Smooth muscle cell (in vitro differentiated cells): ENCODE measurements at regions not wholly inside any gene's neighbourhood (a gene's known extent, or its start where the extent isn't known, plus 50 kb on each side); places are given as distances from the start of the nearest gene placed in this dataset. TPM values are rescaled to one million over a fixed set of nuclear protein-coding genes. Genes with fewer than 3 reads are reported as not detected.
A peak's percentile ranks its signal among the peaks of the same experiment; 100 is the strongest.

Experiments used
- DNase-seq: peaks from one replicate; lab custom pipeline; 2025; ENCODE audit not compliant: unreplicated experiment; lab: John Stamatoyannopoulos, UW
- H2AFZ ChIP-seq: fragments of 200-600 bp; sonication (generic); 2 replicates; pipeline ENCODE4 v1.6.0; 2016; ENCODE audit warnings: antibody characterized with exemption, low read depth, mild to moderate bottlenecking
- H3F3A ChIP-seq: fragments of 200-600 bp; sonication (generic); 2 replicates; pipeline ENCODE4 v1.6.0; 2017; ENCODE audit warnings: antibody characterized with exemption, low read depth
- H3K27ac ChIP-seq: fragments of 200-600 bp; sonication (generic); 2 replicates; pipeline ENCODE4 v1.5.1; 2016; ENCODE audit warnings: low read depth, mild to moderate bottlenecking
- H3K27me3 ChIP-seq: fragments of 200-600 bp; sonication (generic); 2 replicates; pipeline ENCODE4 v1.6.1; 2016; ENCODE audit warnings: low read depth, mild to moderate bottlenecking
- H3K36me3 ChIP-seq: fragments of 200-600 bp; sonication (generic); 2 replicates; pipeline ENCODE4 v1.5.1; 2016; ENCODE audit warnings: low read depth
- H3K4me1 ChIP-seq: fragments of 200-600 bp; sonication (generic); 2 replicates; pipeline ENCODE4 v1.5.1; 2016; ENCODE audit warnings: low read depth
- H3K4me2 ChIP-seq: fragments of 200-600 bp; sonication (generic); 2 replicates; pipeline ENCODE4 v1.6.0; 2016; ENCODE audit warnings: mild to moderate bottlenecking
- H3K4me3 ChIP-seq: fragments of 200-600 bp; sonication (generic); 2 replicates; pipeline ENCODE4 v1.5.1; 2016; ENCODE audit warnings: mild to moderate bottlenecking
- H3K79me2 ChIP-seq: fragments of 200-600 bp; sonication (generic); 2 replicates; pipeline ENCODE4 v1.6.0; 2016; ENCODE audit warnings: low read depth, mild to moderate bottlenecking
- H3K9ac ChIP-seq: fragments of 200-600 bp; sonication (generic); 2 replicates; pipeline ENCODE4 v1.6.0; 2016; ENCODE audit warnings: low read depth
- H3K9me3 ChIP-seq: fragments of 200-600 bp; sonication (generic); replicated peaks from 2 replicates; pipeline ENCODE4 v1.5.1; 2016; ENCODE audit warnings: low read depth
- H4K20me1 ChIP-seq: fragments of 200-600 bp; sonication (generic); 2 replicates; pipeline ENCODE4 v1.6.0; 2016; ENCODE audit warnings: low read depth
- CTCF ChIP-seq: fragments of 200-600 bp; sonication (generic); IDR thresholded peaks from 2 replicates; pipeline ENCODE4 v1.5.1; 2017; ENCODE audit warnings: borderline replicate concordance, mild to moderate bottlenecking, antibody characterized with exemption; ENCODE audit not compliant: insufficient read depth, poor library complexity, severe bottlenecking
- WGBS: methylation state at CpG from one replicate; pipeline ENCODE4 v1.1.7; 2016; ENCODE audit warnings: low lambda C conversion rate; 5-methylcytosine and 5-hydroxymethylcytosine counted together
- small RNA-seq: library from RNA; depleted of rRNA; stranded (forward); fragments of <200 nt; gene quantifications from one replicate; pipeline ENCODE3, GENCODE V24; 2014

GRCh38 chr5:43771611-43772031, 168.6 kb downstream of the NNT start:
- no peak for DNase-seq
- H3K9ac ChIP-seq = no peak overlapping the region
- no peak overlapping the region for H2AFZ ChIP-seq
- H3K4me3 ChIP-seq = no peak overlapping the region
- H3K36me3 ChIP-seq = no peaks in the 10 kb centered on the region
- H3K4me1 ChIP-seq = peaks cover 15% of the 10 kb centered on the region
- peak overlapping the region; percentile 60 for H3K27ac ChIP-seq
- H4K20me1 ChIP-seq = no peaks in the 10 kb centered on the region
- no peaks in the 10 kb centered on the region for H3K9me3 ChIP-seq
- peaks cover 4% of the 10 kb centered on the region for H3F3A ChIP-seq
- H3K4me2 ChIP-seq = no peak overlapping the region
- WGBS = 95% methylated on average over 3 of the region's 3 CpGs
- no peaks in the 10 kb centered on the region for H3K27me3 ChIP-seq
- no peaks in the 10 kb centered on the region for H3K79me2 ChIP-seq
- TF ChIP-seq CTCF = no peak

GRCh38 chr5:43769571-43770355, 166.8 kb downstream of the NNT start:
- no peak overlapping the region for H3K27ac ChIP-seq
- no peak overlapping the region for H3K4me2 ChIP-seq
- H3K9me3 ChIP-seq = no peaks in the 10 kb centered on the region
- no peak for DNase-seq
- H3K36me3 ChIP-seq = no peaks in the 10 kb centered on the region
- 93% methylated on average over 7 of the region's 7 CpGs for WGBS
- no peak for TF ChIP-seq CTCF
- peaks cover 15% of the 10 kb centered on the region for H3K4me1 ChIP-seq
- H3K79me2 ChIP-seq = no peaks in the 10 kb centered on the region
- no peaks in the 10 kb centered on the region for H4K20me1 ChIP-seq
- H3K27me3 ChIP-seq = no peaks in the 10 kb centered on the region
- H3K9ac ChIP-seq = no peak overlapping the region
- H3F3A ChIP-seq = peaks cover 4% of the 10 kb centered on the region
- no peak overlapping the region for H2AFZ ChIP-seq
- no peak overlapping the region for H3K4me3 ChIP-seq

Small RNAs in the stretch of these regions (small RNA-seq; reads per million reads assigned to genes)
- gene RNU6-381P = not detected
